ENCODE measurements at regions not wholly inside any gene's neighbourhood (a gene's known extent, or its start where the extent isn't known, plus 50 kb on each side); places are given as distances from the start of the nearest gene placed in this dataset.

DNA sequence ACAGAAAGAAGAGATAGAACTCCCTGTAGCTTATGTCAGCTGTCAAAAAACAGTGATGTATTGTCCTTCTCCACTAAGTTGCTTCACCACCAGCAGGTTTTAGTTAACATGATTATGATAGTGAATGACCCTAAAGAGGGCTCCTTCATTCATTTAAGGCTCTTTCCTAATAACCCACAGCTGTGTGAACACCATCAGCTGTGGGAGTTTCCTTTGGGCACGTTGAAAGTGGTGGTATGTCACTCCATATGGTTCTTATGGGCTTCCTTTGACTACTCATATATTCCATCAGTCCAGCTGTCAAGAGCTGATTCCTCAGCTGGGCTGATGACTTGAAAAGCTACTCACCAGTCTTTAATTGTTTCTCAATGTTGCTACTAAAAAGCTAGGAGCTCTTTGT, 210.3 kb downstream of the UBE2E3 start:
- TF ChIP-seq, protein P1, sequence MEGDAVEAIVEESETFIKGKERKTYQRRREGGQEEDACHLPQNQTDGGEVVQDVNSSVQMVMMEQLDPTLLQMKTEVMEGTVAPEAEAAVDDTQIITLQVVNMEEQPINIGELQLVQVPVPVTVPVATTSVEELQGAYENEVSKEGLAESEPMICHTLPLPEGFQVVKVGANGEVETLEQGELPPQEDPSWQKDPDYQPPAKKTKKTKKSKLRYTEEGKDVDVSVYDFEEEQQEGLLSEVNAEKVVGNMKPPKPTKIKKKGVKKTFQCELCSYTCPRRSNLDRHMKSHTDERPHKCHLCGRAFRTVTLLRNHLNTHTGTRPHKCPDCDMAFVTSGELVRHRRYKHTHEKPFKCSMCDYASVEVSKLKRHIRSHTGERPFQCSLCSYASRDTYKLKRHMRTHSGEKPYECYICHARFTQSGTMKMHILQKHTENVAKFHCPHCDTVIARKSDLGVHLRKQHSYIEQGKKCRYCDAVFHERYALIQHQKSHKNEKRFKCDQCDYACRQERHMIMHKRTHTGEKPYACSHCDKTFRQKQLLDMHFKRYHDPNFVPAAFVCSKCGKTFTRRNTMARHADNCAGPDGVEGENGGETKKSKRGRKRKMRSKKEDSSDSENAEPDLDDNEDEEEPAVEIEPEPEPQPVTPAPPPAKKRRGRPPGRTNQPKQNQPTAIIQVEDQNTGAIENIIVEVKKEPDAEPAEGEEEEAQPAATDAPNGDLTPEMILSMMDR (IDR thresholded peaks at IDR 0.05), result no peak
- TF ChIP-seq POLR2A (IDR thresholded peaks at IDR 0.05), result no peak
